ENCODE measurements at regions not wholly inside any gene's neighbourhood (a gene's known extent, or its start where the extent isn't known, plus 50 kb on each side); places are given as distances from the start of the nearest gene placed in this dataset.

- no peak overlapping the region for H3K4me3 ChIP-seq (ENCODE audit: low read depth, low read length)
- TF ChIP-seq CTCF (IDR thresholded peaks at IDR 0.05; ENCODE audit: insufficient read depth, low read depth, low read length) = no peak
- DNase-seq (ENCODE audit: low read depth) = no peak
Observed at GRCh38 chr5:58088941-58089340, 370.9 kb downstream of the PLK2 start.

DNA sequence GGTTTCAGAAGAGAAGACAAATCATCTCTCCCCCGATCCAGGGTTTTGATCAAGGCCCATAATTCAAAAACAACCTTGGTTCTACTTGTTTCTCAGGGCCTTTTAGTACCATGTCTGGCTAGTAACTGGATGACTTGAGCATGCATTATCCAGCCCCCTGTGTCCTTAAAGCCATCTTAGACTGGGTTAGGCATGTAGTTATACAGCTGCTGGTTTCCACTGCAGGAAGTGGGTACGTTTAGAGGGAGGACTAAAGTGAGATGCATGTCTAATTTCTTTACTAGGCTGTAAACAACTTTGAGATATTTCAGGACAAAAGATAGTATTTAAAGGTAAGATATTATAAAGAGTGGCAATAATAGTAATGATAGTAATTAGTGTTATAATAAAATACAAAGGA is 372.0 kb downstream of the PLK2 start:
- TF ChIP-seq CTCF (IDR thresholded peaks at IDR 0.05; ENCODE audit: insufficient read depth, low read depth, low read length) = no peak
- no peak for DNase-seq (ENCODE audit: low read depth)
- H3K4me3 ChIP-seq (ENCODE audit: low read depth, low read length) = no peak overlapping the region

GRCh38 chr5:58087123-58087522 is 372.8 kb downstream of the PLK2 start:
- DNase-seq (ENCODE audit: low read depth) = no peak
- H3K4me3 ChIP-seq (ENCODE audit: low read depth, low read length) = no peak overlapping the region
- TF ChIP-seq CTCF (IDR thresholded peaks at IDR 0.05; ENCODE audit: insufficient read depth, low read depth, low read length) = no peak

GRCh38 chr5:58085800-58086199 is 374.1 kb downstream of the PLK2 start:
- H3K4me3 ChIP-seq (ENCODE audit: low read depth, low read length) = no peak overlapping the region
- no peak for TF ChIP-seq CTCF (IDR thresholded peaks at IDR 0.05; ENCODE audit: insufficient read depth, low read depth, low read length)
- no peak for DNase-seq (ENCODE audit: low read depth)

DNA sequence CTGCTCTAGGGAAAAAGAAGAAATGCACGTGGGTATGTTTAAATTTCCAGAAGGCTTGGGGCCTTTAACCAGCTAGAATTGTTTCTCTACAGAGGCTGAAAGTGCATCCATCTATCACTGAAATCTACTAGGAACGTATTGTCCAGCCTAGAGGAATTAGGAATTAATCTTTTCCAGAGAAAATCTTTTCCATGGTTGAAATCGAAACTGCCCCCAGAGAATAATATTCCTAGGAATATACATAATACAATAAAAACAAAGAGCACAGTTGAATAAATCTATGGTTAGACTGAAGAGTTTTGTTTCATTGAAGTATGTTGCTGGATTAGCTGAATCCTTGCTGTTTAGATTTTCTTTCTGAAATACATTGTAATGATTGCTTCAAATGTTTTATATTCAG is 378.5 kb downstream of the PLK2 start:
- TF ChIP-seq CTCF (IDR thresholded peaks at IDR 0.05; ENCODE audit: insufficient read depth, low read depth, low read length) = no peak
- DNase-seq (ENCODE audit: low read depth) = no peak
- no peak overlapping the region for H3K4me3 ChIP-seq (ENCODE audit: low read depth, low read length)

DNA sequence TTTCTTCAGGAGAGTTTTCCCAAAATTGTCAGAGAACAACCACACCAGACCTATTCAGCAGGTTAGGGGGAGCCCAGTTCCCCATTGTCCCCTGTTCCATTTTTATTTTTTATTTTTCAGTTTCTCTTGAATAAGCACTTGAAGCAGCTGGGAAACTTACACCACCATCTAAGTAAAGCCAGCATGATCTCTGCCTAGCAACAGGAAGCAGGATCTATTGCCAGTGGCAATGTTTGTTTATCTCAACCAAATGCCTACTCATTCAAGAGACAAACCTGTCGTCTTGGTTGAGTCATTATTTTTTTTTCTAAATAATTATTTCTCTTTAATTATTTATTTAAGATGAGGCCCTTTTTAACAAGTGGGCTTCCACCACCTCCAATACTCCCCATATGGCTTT is 379.3 kb downstream of the PLK2 start:
- no peak overlapping the region for H3K4me3 ChIP-seq (ENCODE audit: low read depth, low read length)
- no peak for TF ChIP-seq CTCF (IDR thresholded peaks at IDR 0.05; ENCODE audit: insufficient read depth, low read depth, low read length)
- DNase-seq (ENCODE audit: low read depth) = peak; percentile 15

DNA sequence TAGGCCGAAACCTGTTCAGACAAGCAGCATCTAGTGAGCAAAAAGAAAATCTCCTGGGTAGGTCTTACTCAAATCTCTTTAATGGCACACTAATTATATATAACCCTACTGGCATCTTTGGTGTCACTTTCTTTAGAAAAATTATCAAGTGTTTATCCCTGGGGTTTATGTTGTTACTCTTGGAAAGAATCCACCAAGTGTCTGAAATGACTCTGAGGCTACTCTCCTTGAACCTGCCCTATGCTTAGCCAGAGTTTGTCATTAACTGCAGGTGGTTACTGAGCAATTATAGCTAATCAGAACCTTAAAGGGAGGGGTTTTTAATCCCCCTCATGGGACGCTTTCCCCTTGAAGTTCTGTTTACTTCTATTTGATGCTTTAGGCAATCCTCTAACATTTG is 381.9 kb downstream of the PLK2 start:
- H3K4me3 ChIP-seq (ENCODE audit: low read depth, low read length) = no peak overlapping the region
- no peak for DNase-seq (ENCODE audit: low read depth)
- TF ChIP-seq CTCF (IDR thresholded peaks at IDR 0.05; ENCODE audit: insufficient read depth, low read depth, low read length) = no peak
